ENCODE measurements at regions not wholly inside any gene's neighbourhood (a gene's known extent, or its start where the extent isn't known, plus 50 kb on each side); places are given as distances from the start of the nearest gene placed in this dataset.

- TF ChIP-seq CTCF (IDR thresholded peaks at IDR 0.05) (no peak), EZH2 (IDR thresholded peaks at IDR 0.05; ENCODE audit: borderline replicate concordance, insufficient read depth, low read depth, low read length, poor library complexity, severe bottlenecking) (no peak)
Measured at GRCh38 chr3:150333477-150333876, 74.6 kb upstream of the TSC22D2 start.
